ENCODE measurements at regions not wholly inside any gene's neighbourhood (a gene's known extent, or its start where the extent isn't known, plus 50 kb on each side); places are given as distances from the start of the nearest gene placed in this dataset.

- TF ChIP-seq TCF3 (CRISPR knock-in tag; IDR thresholded peaks at IDR 0.05) (no peak), SAP30 (IDR thresholded peaks at IDR 0.05; ENCODE audit: borderline replicate concordance, insufficient read depth, low read depth, low read length, poor library complexity, severe bottlenecking) (no peak), ERF (CRISPR knock-in tag; IDR thresholded peaks at IDR 0.05) (no peak), SRSF7 (optimal IDR thresholded peaks at IDR 0.05; ENCODE audit: low read depth, low read length) (no peak)
Measured at GRCh38 chr18:60248336-60249330, 123.9 kb downstream of the MC4R start (continued).

DNA sequence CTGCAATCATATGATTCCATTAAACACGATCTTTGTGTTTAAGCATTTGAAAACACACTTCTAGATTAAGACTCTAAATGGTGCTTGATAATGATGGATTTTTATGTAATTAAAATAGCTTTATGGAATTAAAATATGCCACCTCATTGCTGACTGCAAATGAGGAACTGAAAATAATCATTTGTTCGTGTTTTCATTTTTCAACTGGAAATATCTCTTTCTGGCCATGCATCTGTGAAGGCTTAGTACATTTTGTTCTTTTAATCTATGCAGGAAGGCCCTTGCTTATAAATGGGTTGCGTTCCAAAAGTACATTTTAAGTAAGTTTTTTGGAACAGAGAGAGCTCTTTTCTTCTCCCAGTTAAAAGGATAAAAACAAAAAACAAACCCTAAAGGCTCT is 125.5 kb downstream of the MC4R start:
- no peak for TF ChIP-seq RBM22 (IDR thresholded peaks at IDR 0.05; ENCODE audit: low read depth, low read length, poor library complexity, severe bottlenecking)
- no peak for TF ChIP-seq SRSF7 (optimal IDR thresholded peaks at IDR 0.05; ENCODE audit: low read depth, low read length)
- no peak for TF ChIP-seq KLF1 (tag; IDR thresholded peaks at IDR 0.05)
- TF ChIP-seq SIX5 (IDR thresholded peaks at IDR 0.05; ENCODE audit: borderline replicate concordance in 1 of 2, insufficient read depth in 1 of 2, low read depth in 1 of 2, low read length in 2 of 2) = no peak
- TF ChIP-seq CREB1 (IDR thresholded peaks at IDR 0.05) = no peak
- TF ChIP-seq CREB1 (CRISPR knock-in tag; IDR thresholded peaks at IDR 0.05) = no peak
- TF ChIP-seq ZNF445 (CRISPR knock-in tag; IDR thresholded peaks at IDR 0.05; ENCODE audit: low read depth) = no peak
- no peak for TF ChIP-seq ZKSCAN1 (IDR thresholded peaks at IDR 0.05; ENCODE audit: low read depth, low read length)
- no peak for TF ChIP-seq MAFG (tag; conservative IDR thresholded peaks at IDR 0.05)
- no peak for TF ChIP-seq HNRNPL (IDR thresholded peaks at IDR 0.05; ENCODE audit: low read depth, low read length)
- no peak for TF ChIP-seq TAL1 (IDR thresholded peaks at IDR 0.05)
- TF ChIP-seq MEF2A (IDR thresholded peaks at IDR 0.05; ENCODE audit: control insufficient read depth, low read depth, low read length) = no peak
- TF ChIP-seq LARP7 (IDR thresholded peaks at IDR 0.05) = no peak
- no peak overlapping the region for H3K27ac ChIP-seq (ENCODE audit: extremely low read depth, low read depth, low read length)
- ATAC-seq (no peak), FAIRE-seq (no peak), DNase-seq (ENCODE audit: extremely low read depth in 1 of 4, low spot score in 3 of 4) (no peak)
- H3K4me1 ChIP-seq (replicated peaks in 1 of 2; ENCODE audit: control insufficient read depth in 2 of 2, insufficient read depth in 2 of 2, low read length in 2 of 2) = no peaks in the 10 kb centered on the region
- no peaks in the 10 kb centered on the region for H3K27me3 ChIP-seq (ENCODE audit: control insufficient read depth in 2 of 2, insufficient read depth in 2 of 2, low read length in 2 of 2)
- H3K36me3 ChIP-seq (ENCODE audit: control insufficient read depth, insufficient read depth, low read length) = no peaks in the 10 kb centered on the region
- no peaks in the 10 kb centered on the region for H4K20me1 ChIP-seq (replicated peaks; ENCODE audit: control insufficient read depth, insufficient read depth, low read length)
- intact Hi-C loops (cut with micrococcal nuclease) (no loop called here), in situ Hi-C loops (cut with MboI) (no loop called here)
- H2AFZ ChIP-seq (ENCODE audit: low read depth, low read length) = no peak overlapping the region
- H3K4me2 ChIP-seq (ENCODE audit: insufficient read depth, low read length) = no peak overlapping the region
- no peak overlapping the region for H3K4me3 ChIP-seq
- no peaks in the 10 kb centered on the region for H3K79me2 ChIP-seq (ENCODE audit: control insufficient read depth, insufficient read depth, low read length)
- H3K9me1 ChIP-seq (ENCODE audit: control insufficient read depth, insufficient read depth, low read length) = no peaks in the 10 kb centered on the region
- 0% methylated on average over 3 of the region's 3 CpGs for WGBS (ENCODE audit: insufficient coverage, low coverage, missing lambda C conversion rate)
- no peaks in the 10 kb centered on the region for H3K9me3 ChIP-seq (replicated peaks; ENCODE audit: control insufficient read depth, insufficient read depth, low read depth, low read length)
- no peak overlapping the region for H3K9ac ChIP-seq (ENCODE audit: insufficient read depth in 1 of 2, low read depth in 2 of 2, low read length in 2 of 2)
- ChIA-PET CTCF (ENCODE audit: low intra/inter-chr PET ratio) (no interaction called here), POLR2A (no interaction called here)
- no TSS peak for BruUV-seq (replicated peaks)

Measured in K562 (cell line).